Thyroid gland (tissue), 4 donors: ENCODE measurements at regions not wholly inside any gene's neighbourhood (a gene's known extent, or its start where the extent isn't known, plus 50 kb on each side); places are given as distances from the start of the nearest gene placed in this dataset.

Experiments
- CTCF ChIP-seq, 6 experiments: fragments of 200-600 bp in 3 of 6; fragments of 450-650 bp in 3 of 6; sonication (generic) in 3 of 6; IDR thresholded peaks; one replicate each; pipeline ENCODE4 v1.5.1; 2016 to 2019; ENCODE audit warnings: antibody characterized with exemption in 6 of 6, mild to moderate bottlenecking in 2 of 6, inconsistent platforms in 1 of 6, moderate library complexity in 1 of 6
- POLR2A ChIP-seq, 2 donors: fragments of 450-650 bp; IDR thresholded peaks; one replicate each; pipeline ENCODE4 v1.6.1; 2017; ENCODE audit warnings: antibody characterized with exemption in 2 of 2, mild to moderate bottlenecking in 2 of 2, moderate library complexity in 1 of 2

- TF ChIP-seq CTCF (IDR thresholded peaks at IDR 0.05) (no peak), POLR2A (IDR thresholded peaks at IDR 0.05) (no peak)
These were observed 618.9 kb upstream of the GJE1 start for GRCh38 chr6:141513830-141514229.
